Suprapubic skin (tissue), 4 donors: ENCODE measurements at regions not wholly inside any gene's neighbourhood (a gene's known extent, or its start where the extent isn't known, plus 50 kb on each side); places are given as distances from the start of the nearest gene placed in this dataset.

Experiments used
- DNase-seq, 2 donors: peaks; one replicate each; pipeline ENCODE4 v3.0.0-alpha.2; 2019; ENCODE audit warnings: low spot score in 2 of 2
- H3K27ac ChIP-seq: fragments of 200-600 bp; sonication (generic); one replicate; pipeline ENCODE4 v1.5.1; 2019
- H3K27me3 ChIP-seq: fragments of 200-600 bp; sonication (generic); one replicate; pipeline ENCODE4 v1.5.1; 2019
- H3K36me3 ChIP-seq: fragments of 200-600 bp; sonication (generic); one replicate; pipeline ENCODE4 v1.5.1; 2019
- H3K4me1 ChIP-seq: fragments of 200-600 bp; sonication (generic); one replicate; pipeline ENCODE4 v1.5.1; 2019
- H3K4me3 ChIP-seq: fragments of 200-600 bp; sonication (generic); one replicate; pipeline ENCODE4 v1.5.1; 2019; ENCODE audit warnings: mild to moderate bottlenecking
- H3K9me3 ChIP-seq: fragments of 200-600 bp; sonication (generic); one replicate; pipeline ENCODE4 v1.5.1; 2019
- EP300 ChIP-seq: sonication (generic); formaldehyde crosslinking; IDR thresholded peaks from one replicate; pipeline ENCODE4 v1.6.1; 2017; ENCODE audit warnings: antibody characterized with exemption
- POLR2A ChIP-seq, 2 donors: fragments of 450-650 bp; IDR thresholded peaks; one replicate each; pipeline ENCODE4 v1.6.1; 2017; ENCODE audit warnings: antibody characterized with exemption in 2 of 2, mild to moderate bottlenecking in 2 of 2, moderate library complexity in 2 of 2
- POLR2AphosphoS5 ChIP-seq, 3 donors: sonication (generic); formaldehyde crosslinking; IDR thresholded peaks; one replicate each; pipeline ENCODE4 v1.6.1; 2017; ENCODE audit warnings: antibody characterized with exemption in 3 of 3
- WGBS: methylation state at CpG from one replicate; pipeline ENCODE4 v1.1.5; 2018; 5-methylcytosine and 5-hydroxymethylcytosine counted together
- TF ChIP-seq, protein P1 (sequence below), 2 donors: fragments of 200-600 bp in 1 of 2; fragments of 450-650 bp in 1 of 2; sonication (generic) in 1 of 2; IDR thresholded peaks; one replicate each; pipeline ENCODE4 v1.5.1; 2016 to 2019; ENCODE audit warnings: antibody characterized with exemption in 2 of 2, mild to moderate bottlenecking in 1 of 2, moderate library complexity in 1 of 2

DNA sequence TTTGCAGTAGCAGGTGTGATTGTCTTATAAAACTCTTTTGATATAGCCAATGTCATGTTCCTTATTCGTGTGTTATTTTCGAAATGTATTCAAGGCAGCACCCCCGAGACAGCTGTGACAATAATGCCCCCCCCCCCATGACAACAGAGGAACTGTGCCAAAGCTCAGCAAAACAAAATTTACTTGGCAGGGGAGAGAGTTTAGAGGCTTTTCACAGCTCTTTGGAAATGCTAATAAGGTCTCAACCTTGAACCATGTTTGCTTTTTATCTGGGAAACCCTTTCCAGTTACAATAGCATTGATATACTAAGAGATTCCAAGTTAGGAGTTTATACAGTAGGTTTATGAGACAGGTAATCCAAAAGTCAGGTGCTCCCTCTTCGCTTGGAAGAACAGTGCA lies 56.4 kb upstream of the USP44 start:
- no peaks in the 10 kb centered on the region for H3K9me3 ChIP-seq
- H3K4me1 ChIP-seq: peaks cover 24% of the 10 kb centered on the region
- 50% methylated on average over 4 of the region's 4 CpGs for WGBS
- H3K36me3 ChIP-seq: no peaks in the 10 kb centered on the region
- no peaks in the 10 kb centered on the region for H3K27me3 ChIP-seq
- no peak for DNase-seq
- TF ChIP-seq EP300 (no peak), POLR2AphosphoS5 (IDR thresholded peaks at IDR 0.05) (no peak), POLR2A (IDR thresholded peaks at IDR 0.05) (no peak)
- TF ChIP-seq, protein P1, sequence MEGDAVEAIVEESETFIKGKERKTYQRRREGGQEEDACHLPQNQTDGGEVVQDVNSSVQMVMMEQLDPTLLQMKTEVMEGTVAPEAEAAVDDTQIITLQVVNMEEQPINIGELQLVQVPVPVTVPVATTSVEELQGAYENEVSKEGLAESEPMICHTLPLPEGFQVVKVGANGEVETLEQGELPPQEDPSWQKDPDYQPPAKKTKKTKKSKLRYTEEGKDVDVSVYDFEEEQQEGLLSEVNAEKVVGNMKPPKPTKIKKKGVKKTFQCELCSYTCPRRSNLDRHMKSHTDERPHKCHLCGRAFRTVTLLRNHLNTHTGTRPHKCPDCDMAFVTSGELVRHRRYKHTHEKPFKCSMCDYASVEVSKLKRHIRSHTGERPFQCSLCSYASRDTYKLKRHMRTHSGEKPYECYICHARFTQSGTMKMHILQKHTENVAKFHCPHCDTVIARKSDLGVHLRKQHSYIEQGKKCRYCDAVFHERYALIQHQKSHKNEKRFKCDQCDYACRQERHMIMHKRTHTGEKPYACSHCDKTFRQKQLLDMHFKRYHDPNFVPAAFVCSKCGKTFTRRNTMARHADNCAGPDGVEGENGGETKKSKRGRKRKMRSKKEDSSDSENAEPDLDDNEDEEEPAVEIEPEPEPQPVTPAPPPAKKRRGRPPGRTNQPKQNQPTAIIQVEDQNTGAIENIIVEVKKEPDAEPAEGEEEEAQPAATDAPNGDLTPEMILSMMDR (IDR thresholded peaks at IDR 0.05): no peak
- no peak overlapping the region for H3K4me3 ChIP-seq
- no peak overlapping the region for H3K27ac ChIP-seq

DNA sequence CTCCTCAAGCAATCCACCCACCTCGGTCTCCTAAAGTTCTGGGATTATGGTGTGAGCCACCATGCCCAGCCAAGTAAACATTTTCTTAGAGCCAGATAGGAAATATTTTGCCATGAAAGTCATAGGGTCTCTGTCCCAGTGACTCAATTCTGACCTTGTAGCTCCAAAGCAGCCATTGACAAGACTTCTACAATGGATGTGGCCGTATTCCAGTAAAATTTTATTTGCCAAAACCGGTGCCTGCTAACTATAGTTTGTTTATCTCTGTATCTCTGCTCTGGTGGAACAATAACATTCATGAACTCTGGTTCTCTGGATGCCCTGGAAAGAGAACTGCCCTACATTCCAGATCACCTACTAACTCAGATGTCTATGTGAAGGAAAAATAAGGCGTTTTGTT lies 54.6 kb upstream of the USP44 start:
- H3K4me1 ChIP-seq: peaks cover 24% of the 10 kb centered on the region
- no peak for TF ChIP-seq POLR2AphosphoS5 (IDR thresholded peaks at IDR 0.05)
- H3K9me3 ChIP-seq: no peaks in the 10 kb centered on the region
- no peak for DNase-seq
- peak overlapping the region; percentile 6 for H3K27ac ChIP-seq
- no peaks in the 10 kb centered on the region for H3K27me3 ChIP-seq
- H3K36me3 ChIP-seq: no peaks in the 10 kb centered on the region
- WGBS: 33% methylated on average over 4 of the region's 4 CpGs
- no peak overlapping the region for H3K4me3 ChIP-seq

DNA sequence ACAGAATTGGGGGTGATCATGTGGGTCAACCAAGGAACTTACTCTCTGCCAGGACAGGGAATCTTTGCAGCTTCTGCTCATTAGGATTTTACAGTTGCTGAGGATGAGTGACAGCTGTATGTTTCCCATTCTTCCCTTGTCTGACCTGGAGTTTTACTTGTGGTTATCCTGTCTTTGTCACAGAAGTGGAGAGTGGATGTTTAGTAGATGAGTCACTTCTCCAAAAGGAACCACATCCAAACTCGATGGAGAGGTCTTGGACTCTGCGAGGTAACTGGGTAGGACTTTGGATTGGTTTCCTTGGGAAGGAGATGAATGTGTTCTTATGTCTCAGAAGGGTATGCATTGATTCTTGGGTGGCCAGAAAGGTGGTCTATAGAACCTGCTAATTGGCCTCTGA lies 53.8 kb upstream of the USP44 start:
- Histone ChIP-seq H3K4me3 (no peak overlapping the region), H3K27me3 (no peaks in the 10 kb centered on the region), H3K27ac (no peak overlapping the region), H3K4me1 (peaks cover 24% of the 10 kb centered on the region), H3K9me3 (no peaks in the 10 kb centered on the region), H3K36me3 (no peaks in the 10 kb centered on the region)
- 41% methylated on average over 2 of the region's 2 CpGs for WGBS
- no peak for TF ChIP-seq EP300
- TF ChIP-seq, protein P1 (IDR thresholded peaks at IDR 0.05): no peak
- no peak for TF ChIP-seq POLR2A (IDR thresholded peaks at IDR 0.05)
- TF ChIP-seq POLR2AphosphoS5 (IDR thresholded peaks at IDR 0.05): no peak
- no peak for DNase-seq

DNA sequence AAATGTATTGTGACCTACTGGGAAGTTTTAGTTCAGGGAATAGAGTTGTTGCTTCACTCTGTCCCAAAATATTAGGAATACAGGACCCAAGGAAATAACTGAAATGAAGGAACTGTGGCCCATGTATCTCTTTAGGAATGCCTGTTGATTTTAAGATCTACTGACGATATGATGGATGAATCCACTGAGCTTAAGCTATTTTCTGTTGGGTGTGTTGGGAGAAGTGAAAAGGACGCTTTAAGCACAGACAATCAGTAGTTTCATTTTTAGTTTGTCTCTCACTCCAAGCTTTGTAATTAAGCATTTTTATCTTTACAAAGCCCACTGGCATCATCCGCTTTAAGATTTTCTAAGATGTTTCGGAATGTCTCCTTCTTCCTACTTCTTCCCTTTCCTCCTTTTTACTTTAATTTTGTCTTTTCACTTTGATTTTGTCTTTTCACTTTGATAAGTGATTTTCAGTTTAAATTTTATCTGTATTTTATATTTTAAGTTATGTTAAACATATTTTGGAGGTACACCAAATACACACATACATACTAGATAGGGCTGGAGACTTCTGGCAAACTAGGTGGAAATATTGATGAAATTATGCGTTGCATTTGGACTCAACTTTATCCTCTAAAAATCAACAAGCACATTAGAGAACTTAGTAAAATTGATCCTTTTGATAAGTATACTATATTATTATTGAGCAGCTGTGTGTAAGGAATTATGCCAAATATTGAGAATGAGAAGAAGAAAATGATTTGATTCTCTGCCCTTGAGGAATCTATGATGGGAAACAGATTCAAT lies 52.3 kb upstream of the USP44 start:
- H3K27me3 ChIP-seq: no peaks in the 10 kb centered on the region
- H3K27ac ChIP-seq: no peak overlapping the region
- no peak overlapping the region for H3K4me3 ChIP-seq
- H3K36me3 ChIP-seq: no peaks in the 10 kb centered on the region
- no peaks in the 10 kb centered on the region for H3K9me3 ChIP-seq
- 86% methylated on average over 5 of the region's 5 CpGs for WGBS
- no peak for DNase-seq
- H3K4me1 ChIP-seq: peaks cover 22% of the 10 kb centered on the region
- TF ChIP-seq, protein P1 (IDR thresholded peaks at IDR 0.05): no peak
- TF ChIP-seq POLR2A (IDR thresholded peaks at IDR 0.05) (no peak), POLR2AphosphoS5 (IDR thresholded peaks at IDR 0.05) (no peak)

DNA sequence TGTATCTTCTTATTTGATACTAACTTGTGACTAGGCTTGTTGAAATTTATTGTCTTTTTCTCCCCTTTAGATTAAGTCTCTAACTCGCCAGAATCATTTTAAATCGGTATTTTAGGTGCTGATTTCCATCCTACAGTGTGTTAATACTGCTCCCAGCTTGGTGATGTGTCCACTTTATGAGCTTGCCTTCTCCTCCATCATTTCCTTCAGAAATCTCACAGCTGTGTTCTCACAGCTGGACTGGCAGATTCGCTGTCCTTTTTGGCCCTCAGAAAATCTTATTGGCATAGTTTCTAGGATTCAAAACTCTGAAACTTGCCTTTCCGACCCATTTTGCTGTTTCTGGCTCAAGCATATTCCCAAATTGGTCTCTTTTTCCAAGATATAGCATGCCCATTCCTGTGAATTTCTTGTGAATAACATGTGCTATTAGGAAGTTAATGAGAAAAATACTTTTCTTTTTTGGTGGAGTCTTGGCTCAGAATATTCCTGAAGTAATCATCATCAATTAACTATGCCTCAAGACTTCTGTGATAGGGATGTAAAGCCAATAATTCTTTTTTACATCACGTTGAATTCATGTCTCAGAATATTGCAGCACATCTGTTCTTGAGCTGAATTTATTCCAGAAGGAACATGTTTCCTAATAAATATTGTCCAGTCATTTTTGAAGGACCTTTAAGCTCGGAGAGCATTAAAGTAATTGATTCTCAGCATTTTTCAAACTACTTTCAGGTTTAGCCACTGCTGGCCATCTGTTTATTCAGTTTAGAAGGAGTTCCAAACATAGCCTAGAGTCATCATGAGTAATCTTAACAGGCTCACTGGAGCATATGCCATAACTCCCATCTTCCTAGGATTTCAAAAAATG lies 50.0 kb upstream of the USP44 start:
- Histone ChIP-seq H3K9me3 (no peaks in the 10 kb centered on the region), H3K4me3 (no peak overlapping the region), H3K36me3 (no peaks in the 10 kb centered on the region), H3K27me3 (no peaks in the 10 kb centered on the region), H3K27ac (peak overlapping the region; percentile 1), H3K4me1 (peaks cover 8% of the 10 kb centered on the region)
- TF ChIP-seq POLR2A (IDR thresholded peaks at IDR 0.05) (no peak), EP300 (no peak), POLR2AphosphoS5 (IDR thresholded peaks at IDR 0.05) (no peak)
- TF ChIP-seq, protein P1 (IDR thresholded peaks at IDR 0.05): no peak
- no peak for DNase-seq
- WGBS: 61% methylated on average over 5 of the region's 6 CpGs
